GM21381 (cell line): ENCODE measurements at regions not wholly inside any gene's neighbourhood (a gene's known extent, or its start where the extent isn't known, plus 50 kb on each side); places are given as distances from the start of the nearest gene placed in this dataset.

Source experiments
- ATAC-seq: cut with Tn5 transposase; IDR thresholded peaks from one replicate; pipeline ENCODE4 v1.9.1; 2021; ENCODE audit warnings: mild to moderate bottlenecking, moderate library complexity; ENCODE audit not compliant: unreplicated experiment

DNA sequence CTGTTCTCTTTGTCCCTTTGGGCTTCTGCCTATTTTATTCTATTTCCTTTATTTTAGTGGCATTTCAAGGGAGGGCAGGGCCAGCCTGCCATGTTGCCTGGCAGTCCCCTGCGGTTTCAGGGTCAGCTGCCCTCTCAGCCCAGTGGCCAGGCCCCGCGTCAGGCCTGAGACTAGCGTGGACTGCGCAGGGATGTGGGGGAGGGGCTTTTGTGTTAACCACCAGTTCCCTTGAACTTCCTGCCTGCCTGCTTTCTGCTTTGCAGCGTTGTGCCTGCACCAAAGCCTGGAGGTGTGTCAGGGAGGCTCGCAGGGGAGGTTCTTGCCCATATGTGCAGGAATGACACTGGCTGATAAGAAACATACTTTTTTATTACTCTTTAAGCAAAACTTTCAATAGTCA is 157.6 kb downstream of the SLC35B3 start:
- ATAC-seq, result no peak

DNA sequence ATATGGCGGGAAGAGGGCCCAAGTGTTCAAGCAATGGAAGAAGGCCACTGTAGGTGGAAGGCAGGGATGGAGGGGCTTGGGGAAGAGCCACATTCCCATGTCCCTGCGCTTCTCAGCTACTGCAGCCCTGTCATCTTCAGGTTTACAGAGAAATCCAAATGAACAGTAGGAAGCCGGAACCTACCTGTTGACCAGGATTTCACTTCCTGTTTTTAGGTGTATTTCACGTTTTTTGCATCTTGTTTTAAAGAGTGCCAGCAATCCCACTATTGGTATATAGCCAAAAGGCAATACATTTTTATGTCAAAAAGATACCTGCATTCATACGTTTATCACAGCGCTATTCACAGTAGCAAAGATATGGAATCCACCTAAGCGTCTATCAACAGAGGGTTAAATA is 159.2 kb downstream of the SLC35B3 start:
- no peak for ATAC-seq

DNA sequence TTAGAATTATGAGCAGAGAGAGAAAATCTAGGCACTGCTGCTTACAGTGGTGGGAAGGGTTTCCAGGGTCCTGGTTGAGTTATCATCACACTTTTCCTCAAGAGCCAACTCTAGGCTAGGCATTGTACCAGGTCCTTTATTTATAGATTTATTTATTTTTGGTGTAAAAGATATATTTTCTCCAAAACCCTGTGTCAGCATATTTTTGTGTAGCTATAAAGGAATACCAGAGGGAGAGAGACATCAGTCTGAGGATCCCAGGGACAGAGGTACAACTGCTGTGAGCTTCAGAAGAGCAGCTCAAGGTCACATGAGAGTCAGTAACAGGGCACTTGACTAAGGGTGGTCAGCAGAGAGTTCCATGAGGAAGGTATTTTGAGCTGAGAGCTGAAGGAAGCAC is 159.7 kb downstream of the SLC35B3 start:
- no peak for ATAC-seq

DNA sequence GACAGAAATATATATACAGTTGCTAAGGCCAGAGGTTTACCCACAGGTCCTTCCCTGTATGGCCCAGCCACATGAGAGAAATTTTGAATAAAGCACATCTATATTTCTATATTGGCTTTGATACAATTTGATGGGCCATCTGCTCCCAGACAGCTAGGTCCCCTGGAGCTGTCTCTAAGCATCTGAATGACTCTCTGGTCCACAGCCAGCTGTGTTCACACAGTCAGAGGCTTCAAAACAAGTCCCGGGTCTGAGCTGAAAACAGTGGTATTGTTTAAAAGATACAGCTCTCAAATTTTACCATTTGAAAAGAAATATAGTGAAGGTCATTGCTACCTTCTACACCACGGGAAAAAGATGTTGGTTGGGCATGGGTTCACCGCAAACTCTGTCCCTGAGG is 161.1 kb downstream of the SLC35B3 start:
- no peak for ATAC-seq

- ATAC-seq, result no peak
These were observed 165.4 kb downstream of the SLC35B3 start for GRCh38 chr6:8269872-8270454.

- ATAC-seq, result no peak
These were observed 166.3 kb downstream of the SLC35B3 start for GRCh38 chr6:8269094-8269493.

GRCh38 chr6:8268606-8269005 is 166.3 kb upstream of the EEF1E1 start:
- no peak for ATAC-seq

- no peak for ATAC-seq
These were observed 165.8 kb upstream of the EEF1E1 start for GRCh38 chr6:8268156-8268555.

- no peak for ATAC-seq
These were observed 158.3 kb upstream of the EEF1E1 start for GRCh38 chr6:8260610-8261009.

GRCh38 chr6:8246403-8246802 is 144.1 kb upstream of the EEF1E1 start:
- ATAC-seq, result no peak

DNA sequence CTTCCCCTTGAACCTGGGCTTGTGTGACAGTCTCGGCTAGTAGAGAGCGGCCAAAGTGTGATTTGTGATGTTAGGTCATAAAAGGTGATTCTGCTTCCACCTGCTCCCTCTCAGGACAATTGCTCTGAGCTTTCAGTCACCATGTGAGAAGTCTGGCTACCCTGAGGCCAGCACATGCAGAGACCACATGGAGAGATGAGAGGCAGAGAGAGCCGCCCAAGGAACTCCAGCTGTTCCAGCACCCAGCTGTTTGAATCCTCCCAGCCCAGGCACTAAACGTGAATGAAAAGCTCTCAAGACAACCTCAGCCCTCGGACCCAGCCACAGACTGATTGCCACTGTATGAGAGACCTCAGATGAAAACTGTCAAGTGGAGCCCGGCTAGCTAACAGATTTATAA is 143.4 kb upstream of the EEF1E1 start:
- no peak for ATAC-seq

- no peak for ATAC-seq
These were observed 141.1 kb upstream of the EEF1E1 start for GRCh38 chr6:8243475-8243874.

- no peak for ATAC-seq
These were observed 140.5 kb upstream of the EEF1E1 start for GRCh38 chr6:8242885-8243284.

DNA sequence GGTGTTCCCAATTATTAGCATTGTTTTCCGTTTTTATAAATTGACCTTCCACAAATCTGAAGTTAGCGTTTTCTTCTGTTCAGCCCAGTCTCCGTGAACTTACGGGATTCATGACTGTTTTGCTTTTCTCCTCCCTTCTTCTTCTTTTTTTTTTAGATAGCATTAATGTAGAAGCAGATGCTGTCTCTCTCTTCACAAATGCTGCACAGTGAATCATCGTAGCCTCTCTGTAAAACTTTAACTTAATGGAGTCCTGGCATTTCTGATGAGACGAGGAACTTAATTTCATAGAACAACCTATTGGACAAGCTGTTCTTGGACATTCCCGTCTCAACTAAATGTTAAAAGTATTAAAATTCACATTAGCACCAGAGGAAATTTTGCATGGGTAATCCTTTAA is 138.0 kb upstream of the EEF1E1 start:
- ATAC-seq, result no peak

GRCh38 chr6:8238773-8239683 is 136.7 kb upstream of the EEF1E1 start:
- no peak for ATAC-seq

DNA sequence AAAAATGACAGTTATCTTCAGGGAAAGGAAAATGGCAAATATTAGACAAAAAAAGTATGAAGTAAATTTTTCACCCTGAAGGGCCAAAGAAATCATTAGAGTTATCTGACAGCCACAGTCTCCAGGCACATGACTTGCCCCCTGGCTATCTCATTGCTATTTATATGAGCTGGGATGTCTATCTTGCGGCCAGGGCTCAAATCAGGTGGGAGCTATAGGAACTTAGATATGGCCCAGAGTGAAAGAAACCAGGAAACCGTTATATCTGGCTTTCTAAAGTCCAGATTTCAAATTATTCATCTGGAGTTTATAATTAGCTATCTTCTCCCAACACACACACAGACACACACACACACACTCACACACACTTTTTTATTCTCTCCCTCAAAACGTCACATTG is 135.3 kb upstream of the EEF1E1 start:
- ATAC-seq, result no peak

DNA sequence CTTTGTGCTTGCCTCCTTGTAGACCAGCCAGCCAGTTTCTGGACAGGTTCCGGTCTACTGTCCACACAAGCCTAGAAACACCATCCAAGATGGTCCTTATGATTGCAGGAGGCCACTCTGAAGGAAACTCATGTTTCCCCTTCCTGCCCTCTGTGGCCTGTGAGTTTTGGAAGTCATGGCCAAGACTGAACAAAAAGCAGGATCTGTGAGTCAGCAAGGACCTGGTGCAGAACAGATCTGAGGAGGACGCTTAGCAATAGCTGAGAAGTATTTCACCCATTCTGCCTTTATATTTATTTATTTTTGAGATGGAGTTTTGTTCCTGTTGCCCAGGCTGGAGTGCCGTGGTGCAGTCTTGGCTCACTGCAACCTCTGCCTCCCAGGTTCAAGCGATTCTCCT is 134.6 kb upstream of the EEF1E1 start:
- no peak for ATAC-seq

- ATAC-seq, result no peak
These were observed 132.0 kb upstream of the EEF1E1 start for GRCh38 chr6:8234321-8234720.

- no peak for ATAC-seq
These were observed 129.6 kb upstream of the EEF1E1 start for GRCh38 chr6:8231956-8232355.

DNA sequence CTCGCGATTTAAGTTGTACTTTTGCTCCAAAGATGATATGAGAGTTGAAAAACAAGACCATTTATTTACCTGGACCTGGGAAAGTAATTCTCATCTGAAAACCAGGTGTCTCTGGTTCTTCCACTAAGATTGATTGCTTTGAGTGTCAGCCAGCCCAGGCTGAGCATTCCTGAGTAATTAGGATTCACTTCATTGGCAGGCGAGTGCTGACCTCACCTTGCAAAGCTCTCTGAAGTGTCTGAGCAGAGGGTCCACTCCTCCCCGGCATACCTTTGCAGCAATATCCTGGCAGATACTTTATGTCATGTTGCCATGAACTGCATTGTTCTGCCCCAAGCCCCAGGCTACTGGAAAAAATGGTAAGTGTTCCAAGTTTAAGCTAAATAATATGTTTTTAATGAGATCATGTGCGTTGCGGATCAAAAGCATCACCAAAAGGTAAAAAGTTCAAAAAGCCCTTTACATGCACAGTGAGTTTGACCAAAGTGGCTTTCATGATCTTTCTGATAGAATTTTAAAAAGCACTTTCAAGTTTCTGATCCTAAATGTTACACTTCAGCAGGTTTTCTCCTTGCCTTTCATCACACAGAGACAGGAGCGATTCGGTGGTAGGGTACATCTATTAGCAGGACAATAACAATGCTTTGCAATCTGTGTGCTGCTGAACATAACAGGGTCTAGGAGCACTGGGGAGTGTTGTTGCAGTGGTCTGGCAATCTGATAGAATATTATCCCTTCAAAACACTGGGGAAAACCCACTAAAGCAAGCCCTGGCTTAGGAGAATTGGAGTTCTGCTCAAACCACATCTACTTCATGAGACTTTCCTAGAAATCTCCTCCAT is 127.8 kb upstream of the EEF1E1 start:
- ATAC-seq, result no peak

GRCh38 chr6:8225113-8225512 is 122.8 kb upstream of the EEF1E1 start:
- ATAC-seq, result no peak

- no peak for ATAC-seq
These were observed 121.3 kb upstream of the EEF1E1 start for GRCh38 chr6:8223678-8224077.
